ENCODE measurements at regions not wholly inside any gene's neighbourhood (a gene's known extent, or its start where the extent isn't known, plus 50 kb on each side); places are given as distances from the start of the nearest gene placed in this dataset.

- peak overlapping the region in 1 of 4 donors; percentile 63 for H3K27ac ChIP-seq
- no peak overlapping the region for H3K4me3 ChIP-seq
- H3K4me1 ChIP-seq, result peaks cover 0 to 15% (median 5%) of the 10 kb centered on the region in 4 donors
- H3K9me3 ChIP-seq, result no peaks in the 10 kb centered on the region
- DNase-seq, result no peak
- 85 to 87% methylated on average over 1 of the region's 1 CpG for WGBS, 2 donors
- no peaks in the 10 kb centered on the region for H3K36me3 ChIP-seq
- no peak for TF ChIP-seq EP300 (IDR thresholded peaks at IDR 0.05)
- no peak for TF ChIP-seq POLR2AphosphoS5 (IDR thresholded peaks at IDR 0.05)
- TF ChIP-seq, protein P1, sequence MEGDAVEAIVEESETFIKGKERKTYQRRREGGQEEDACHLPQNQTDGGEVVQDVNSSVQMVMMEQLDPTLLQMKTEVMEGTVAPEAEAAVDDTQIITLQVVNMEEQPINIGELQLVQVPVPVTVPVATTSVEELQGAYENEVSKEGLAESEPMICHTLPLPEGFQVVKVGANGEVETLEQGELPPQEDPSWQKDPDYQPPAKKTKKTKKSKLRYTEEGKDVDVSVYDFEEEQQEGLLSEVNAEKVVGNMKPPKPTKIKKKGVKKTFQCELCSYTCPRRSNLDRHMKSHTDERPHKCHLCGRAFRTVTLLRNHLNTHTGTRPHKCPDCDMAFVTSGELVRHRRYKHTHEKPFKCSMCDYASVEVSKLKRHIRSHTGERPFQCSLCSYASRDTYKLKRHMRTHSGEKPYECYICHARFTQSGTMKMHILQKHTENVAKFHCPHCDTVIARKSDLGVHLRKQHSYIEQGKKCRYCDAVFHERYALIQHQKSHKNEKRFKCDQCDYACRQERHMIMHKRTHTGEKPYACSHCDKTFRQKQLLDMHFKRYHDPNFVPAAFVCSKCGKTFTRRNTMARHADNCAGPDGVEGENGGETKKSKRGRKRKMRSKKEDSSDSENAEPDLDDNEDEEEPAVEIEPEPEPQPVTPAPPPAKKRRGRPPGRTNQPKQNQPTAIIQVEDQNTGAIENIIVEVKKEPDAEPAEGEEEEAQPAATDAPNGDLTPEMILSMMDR (IDR thresholded peaks at IDR 0.05), result no peak
- TF ChIP-seq POLR2A (IDR thresholded peaks at IDR 0.05), result no peak
- H3K27me3 ChIP-seq, result no peaks in the 10 kb centered on the region
- intact Hi-C loops (cut with DNase I), result no loop called here
Measured at GRCh38 chr5:89929834-89930233, 479.7 kb downstream of the CETN3 start.

GRCh38 chr5:89929173-89929572 is 480.4 kb downstream of the CETN3 start:
- 66 to 71% methylated on average over 2 of the region's 2 CpGs for WGBS, 2 donors
- Histone ChIP-seq H3K4me1 (peaks cover 0 to 15% (median 5%) of the 10 kb centered on the region in 4 donors), H3K27ac (no peak overlapping the region), H3K27me3 (no peaks in the 10 kb centered on the region), H3K9me3 (no peaks in the 10 kb centered on the region), H3K36me3 (no peaks in the 10 kb centered on the region), H3K4me3 (no peak overlapping the region)
- no peak for TF ChIP-seq POLR2AphosphoS5 (IDR thresholded peaks at IDR 0.05)
- TF ChIP-seq EP300 (IDR thresholded peaks at IDR 0.05), result no peak
- TF ChIP-seq, protein P1 (IDR thresholded peaks at IDR 0.05), result no peak
- no peak for TF ChIP-seq POLR2A (IDR thresholded peaks at IDR 0.05)
- intact Hi-C loops (cut with DNase I), result no loop called here
- no peak for DNase-seq

- no peak for DNase-seq
- 92% methylated on average over 3 of the region's 3 CpGs for WGBS, 2 donors
- no peaks in the 10 kb centered on the region for H3K27me3 ChIP-seq
- H3K36me3 ChIP-seq, result no peaks in the 10 kb centered on the region
- H3K27ac ChIP-seq, result no peak overlapping the region
- intact Hi-C loops (cut with DNase I), result no loop called here
- H3K4me3 ChIP-seq, result no peak overlapping the region
- H3K4me1 ChIP-seq, result no peaks in the 10 kb centered on the region
- H3K9me3 ChIP-seq, result no peaks in the 10 kb centered on the region
- TF ChIP-seq POLR2A (IDR thresholded peaks at IDR 0.05) (no peak), EP300 (IDR thresholded peaks at IDR 0.05) (no peak), POLR2AphosphoS5 (IDR thresholded peaks at IDR 0.05) (no peak)
- TF ChIP-seq, protein P1 (IDR thresholded peaks at IDR 0.05), result no peak
Measured at GRCh38 chr5:89922161-89922560, 487.4 kb downstream of the CETN3 start.

- TF ChIP-seq POLR2A (IDR thresholded peaks at IDR 0.05) (no peak), EP300 (IDR thresholded peaks at IDR 0.05) (no peak), POLR2AphosphoS5 (IDR thresholded peaks at IDR 0.05) (no peak)
- TF ChIP-seq, protein P1 (IDR thresholded peaks at IDR 0.05), result no peak
- 92 to 93% methylated on average over 1 of the region's 1 CpG for WGBS, 2 donors
- DNase-seq, result no peak
- no peaks in the 10 kb centered on the region for H3K4me1 ChIP-seq
- no peak overlapping the region for H3K4me3 ChIP-seq
- H3K9me3 ChIP-seq, result no peaks in the 10 kb centered on the region
- no peak overlapping the region for H3K27ac ChIP-seq
- intact Hi-C loops (cut with DNase I), result no loop called here
- no peaks in the 10 kb centered on the region for H3K27me3 ChIP-seq
- H3K36me3 ChIP-seq, result no peaks in the 10 kb centered on the region
Measured at GRCh38 chr5:89917112-89917511, 492.4 kb downstream of the CETN3 start.

DNA sequence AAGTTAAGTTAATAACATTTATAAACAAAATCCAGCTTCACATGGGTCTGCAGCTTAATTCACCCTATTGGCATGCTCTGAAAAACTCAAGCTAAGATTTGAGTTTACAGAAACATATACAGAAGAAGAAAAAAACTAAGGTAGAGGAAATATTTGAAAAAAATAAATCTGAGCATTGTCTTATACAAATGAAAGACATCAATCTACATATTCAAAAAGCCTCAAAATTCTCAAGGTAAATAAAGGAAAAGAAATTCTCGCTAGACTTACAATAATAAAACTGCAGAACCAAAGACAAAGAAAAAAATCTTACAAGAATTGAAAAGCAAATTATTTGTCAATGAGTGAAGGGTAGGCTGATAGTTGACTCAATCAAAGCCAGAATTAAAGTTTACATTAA is 493.4 kb downstream of the CETN3 start:
- 94 to 96% methylated on average over 1 of the region's 1 CpG for WGBS, 2 donors
- intact Hi-C loops (cut with DNase I), result no loop called here
- H3K27ac ChIP-seq, result no peak overlapping the region
- TF ChIP-seq POLR2AphosphoS5 (IDR thresholded peaks at IDR 0.05) (no peak), POLR2A (IDR thresholded peaks at IDR 0.05) (no peak), EP300 (IDR thresholded peaks at IDR 0.05) (no peak)
- TF ChIP-seq, protein P1 (IDR thresholded peaks at IDR 0.05), result no peak
- DNase-seq, result no peak
- no peak overlapping the region for H3K4me3 ChIP-seq
- H3K27me3 ChIP-seq, result no peaks in the 10 kb centered on the region
- no peaks in the 10 kb centered on the region for H3K36me3 ChIP-seq
- no peaks in the 10 kb centered on the region for H3K4me1 ChIP-seq
- H3K9me3 ChIP-seq, result no peaks in the 10 kb centered on the region
